ENCODE measurements at regions not wholly inside any gene's neighbourhood (a gene's known extent, or its start where the extent isn't known, plus 50 kb on each side); places are given as distances from the start of the nearest gene placed in this dataset.

- BruUV-seq (replicated peaks) = no TSS peak
- no peak overlapping the region for H3K27ac ChIP-seq (ENCODE audit: low read depth, low read length)
- H2AFZ ChIP-seq (ENCODE audit: low read depth, low read length, poor library complexity, severe bottlenecking) = no peak overlapping the region
- H3K9me3 ChIP-seq (ENCODE audit: control insufficient read depth in 1 of 2, insufficient read depth in 1 of 2, low read depth in 1 of 2, low read length in 2 of 2) = no peaks in the 10 kb centered on the region
- no peaks in the 10 kb centered on the region for H3K4me1 ChIP-seq (ENCODE audit: control insufficient read depth in 1 of 2, insufficient read depth in 2 of 2, low read length in 2 of 2)
- no peaks in the 10 kb centered on the region for H3K36me3 ChIP-seq (ENCODE audit: control insufficient read depth in 1 of 2, insufficient read depth in 2 of 2, low read length in 2 of 2)
- CTCF ChIA-PET = no interaction called here
- POLR2A ChIA-PET = no interaction called here
- no peak overlapping the region for H3K4me3 ChIP-seq (replicated peaks in 1 of 2; ENCODE audit: low read depth in 1 of 2, low read length in 2 of 2)
- DNase-seq (ENCODE audit: low read depth, low spot score) (no peak), ATAC-seq (no peak)
- intact Hi-C loops (cut with micrococcal nuclease) = no loop called here
- no peaks in the 10 kb centered on the region for H4K20me1 ChIP-seq (ENCODE audit: insufficient read depth)
- H3K9me2 ChIP-seq (ENCODE audit: insufficient read depth) = no peaks in the 10 kb centered on the region
- H3K27me3 ChIP-seq (ENCODE audit: insufficient read depth, low read length) = peaks cover 39% of the 10 kb centered on the region
- H3K9ac ChIP-seq (ENCODE audit: low read length) = no peak overlapping the region
- H3K79me2 ChIP-seq (ENCODE audit: insufficient read depth, low read length) = no peaks in the 10 kb centered on the region
- TF ChIP-seq EZH2phosphoT487 (IDR thresholded peaks at IDR 0.05; ENCODE audit: borderline replicate concordance) (no peak), RAD21 (IDR thresholded peaks at IDR 0.05; ENCODE audit: low read depth) (no peak), MAX (IDR thresholded peaks at IDR 0.05) (no peak), SIN3A (IDR thresholded peaks at IDR 0.05; ENCODE audit: low read depth) (no peak), SRF (IDR thresholded peaks at IDR 0.05; ENCODE audit: low read depth) (no peak)
- RAD21 ChIA-PET (ENCODE audit: low non-redundant PET in 1 of 2, low total read pairs in 2 of 2, uncharacterized antibody in 2 of 2, unreplicated experiment in 2 of 2) = no interaction called here
- H3K4me2 ChIP-seq (ENCODE audit: low read length) = no peak overlapping the region
Observed at GRCh38 chr20:58097429-58097828, 131.0 kb downstream of the ANKRD60 start.

GRCh38 chr20:58096880-58097423 lies 131.5 kb downstream of the ANKRD60 start:
- TF ChIP-seq ZNF274 (IDR thresholded peaks at IDR 0.05; ENCODE audit: low read depth, low read length) (no peak), REST (IDR thresholded peaks at IDR 0.05; ENCODE audit: low read depth) (no peak), CEBPB (IDR thresholded peaks at IDR 0.05; ENCODE audit: low read depth) (no peak), POLR2A (IDR thresholded peaks at IDR 0.05; ENCODE audit: borderline replicate concordance, extremely low read depth, insufficient read depth, insufficient read length) (no peak), RAD21 (IDR thresholded peaks at IDR 0.05; ENCODE audit: low read depth) (no peak), ATF3 (IDR thresholded peaks at IDR 0.05) (no peak), ELF1 (IDR thresholded peaks at IDR 0.05; ENCODE audit: borderline replicate concordance, low read depth) (no peak), ZFX (IDR thresholded peaks at IDR 0.05) (no peak), TCF7L2 (IDR thresholded peaks at IDR 0.05; ENCODE audit: borderline replicate concordance, extremely low read depth, insufficient read depth, insufficient read length) (no peak), ZBTB33 (IDR thresholded peaks at IDR 0.05; ENCODE audit: extremely low read depth, insufficient replicate concordance, low read length) (no peak), EGR1 (IDR thresholded peaks at IDR 0.05; ENCODE audit: low read depth) (no peak)
- DNase-seq (ENCODE audit: low read depth, low spot score) (no peak), ATAC-seq (no peak)
- Histone ChIP-seq H3K79me2 (ENCODE audit: insufficient read depth, low read length) (no peaks in the 10 kb centered on the region), H4K20me1 (ENCODE audit: insufficient read depth) (no peaks in the 10 kb centered on the region), H3K27ac (ENCODE audit: low read depth, low read length) (no peak overlapping the region), H3K9me2 (ENCODE audit: insufficient read depth) (no peaks in the 10 kb centered on the region), H2AFZ (ENCODE audit: low read depth, low read length, poor library complexity, severe bottlenecking) (no peak overlapping the region), H3K9me3 (ENCODE audit: control insufficient read depth in 1 of 2, insufficient read depth in 1 of 2, low read depth in 1 of 2, low read length in 2 of 2) (no peaks in the 10 kb centered on the region), H3K4me1 (ENCODE audit: control insufficient read depth in 1 of 2, insufficient read depth in 2 of 2, low read length in 2 of 2) (no peaks in the 10 kb centered on the region), H3K36me3 (ENCODE audit: control insufficient read depth in 1 of 2, insufficient read depth in 2 of 2, low read length in 2 of 2) (no peaks in the 10 kb centered on the region), H3K27me3 (ENCODE audit: insufficient read depth, low read length) (peaks cover 40% of the 10 kb centered on the region), H3K4me3 (replicated peaks in 1 of 2; ENCODE audit: low read depth in 1 of 2, low read length in 2 of 2) (no peak overlapping the region), H3K9ac (ENCODE audit: low read length) (no peak overlapping the region), H3K4me2 (ENCODE audit: low read length) (no peak overlapping the region)
- ChIA-PET CTCF (interaction anchor here (1.5 kb wide), 1 partner anchor 9 kb away, joined by 3 read pairs; no protein-coding TSS in a partner anchor), POLR2A (no interaction called here), RAD21 (ENCODE audit: low non-redundant PET in 1 of 2, low total read pairs in 2 of 2, uncharacterized antibody in 2 of 2, unreplicated experiment in 2 of 2) (no interaction called here)
- intact Hi-C loops (cut with micrococcal nuclease) = no loop called here
- BruUV-seq (replicated peaks) = no TSS peak

Data from HCT116 (cell line).